Activated effector memory CD4-positive, alpha-beta T cell treated with Interleukin-2 at 50 U/mL for 16 hours (primary cell): ENCODE measurements at regions not wholly inside any gene's neighbourhood (a gene's known extent, or its start where the extent isn't known, plus 50 kb on each side); places are given as distances from the start of the nearest gene placed in this dataset.

Experiments used
- DNase-seq: peaks from one replicate; pipeline ENCODE4 v3.0.0-alpha.2; 2020

DNA sequence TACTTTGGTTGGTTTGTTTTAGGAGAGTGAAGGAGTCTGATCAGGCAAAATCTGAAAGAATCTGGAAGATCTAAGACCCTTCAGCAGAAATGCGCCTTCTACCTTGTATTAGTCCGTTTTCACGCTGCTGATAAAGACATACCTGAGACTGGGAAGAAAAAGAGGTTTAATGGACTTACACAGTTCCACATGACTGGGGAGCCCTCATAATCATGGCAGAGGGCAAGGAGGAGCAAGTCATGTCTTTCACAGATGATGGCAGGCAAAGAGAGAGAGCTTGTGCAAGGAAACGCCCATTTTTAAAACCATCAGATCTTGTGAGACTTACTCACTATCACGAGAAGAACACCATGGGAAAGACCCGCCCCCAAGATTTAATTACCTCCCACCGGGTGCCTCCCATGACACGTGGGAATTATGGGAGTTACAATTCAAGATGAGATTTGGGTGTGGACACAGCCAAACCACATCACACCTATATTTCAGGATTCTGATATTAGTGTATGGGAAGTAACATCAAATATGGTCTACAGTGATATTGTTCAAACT, 99.3 kb downstream of the GLUL start:
- DNase-seq, result no peak

DNA sequence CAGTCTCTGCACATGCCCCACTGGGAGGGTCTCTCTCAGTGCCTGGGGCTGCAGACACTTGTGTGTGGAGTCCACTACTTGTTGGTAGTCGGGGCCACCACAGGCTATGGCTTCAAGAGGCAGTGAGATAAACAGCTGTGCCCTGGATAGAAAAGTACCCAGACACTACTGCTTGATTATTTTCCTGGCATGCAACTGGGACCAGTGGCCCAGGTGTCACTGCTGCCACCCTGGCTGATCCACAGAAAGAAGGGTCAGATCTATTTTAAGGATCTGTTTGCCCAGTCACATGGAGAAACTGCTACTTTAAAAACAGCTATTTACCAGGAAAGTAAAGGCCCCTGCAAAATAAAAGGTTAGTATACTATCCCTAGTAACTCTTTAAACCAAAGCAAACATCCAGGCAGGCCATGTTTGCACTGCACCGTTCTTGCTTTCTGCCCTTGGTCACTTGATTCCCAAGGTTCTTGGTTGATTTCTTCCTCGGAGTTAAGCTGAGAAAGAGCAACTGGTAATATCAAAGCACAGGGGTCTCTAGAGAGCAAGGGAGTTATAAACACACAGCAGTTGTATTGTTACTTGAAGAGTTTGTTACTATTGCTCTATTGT, 99.9 kb downstream of the GLUL start:
- no peak for DNase-seq

- DNase-seq, result no peak
Measured at GRCh38 chr1:182288749-182289604, 102.6 kb downstream of the GLUL start.

- no peak for DNase-seq
Measured at GRCh38 chr1:182286761-182287160, 104.8 kb downstream of the GLUL start.

DNA sequence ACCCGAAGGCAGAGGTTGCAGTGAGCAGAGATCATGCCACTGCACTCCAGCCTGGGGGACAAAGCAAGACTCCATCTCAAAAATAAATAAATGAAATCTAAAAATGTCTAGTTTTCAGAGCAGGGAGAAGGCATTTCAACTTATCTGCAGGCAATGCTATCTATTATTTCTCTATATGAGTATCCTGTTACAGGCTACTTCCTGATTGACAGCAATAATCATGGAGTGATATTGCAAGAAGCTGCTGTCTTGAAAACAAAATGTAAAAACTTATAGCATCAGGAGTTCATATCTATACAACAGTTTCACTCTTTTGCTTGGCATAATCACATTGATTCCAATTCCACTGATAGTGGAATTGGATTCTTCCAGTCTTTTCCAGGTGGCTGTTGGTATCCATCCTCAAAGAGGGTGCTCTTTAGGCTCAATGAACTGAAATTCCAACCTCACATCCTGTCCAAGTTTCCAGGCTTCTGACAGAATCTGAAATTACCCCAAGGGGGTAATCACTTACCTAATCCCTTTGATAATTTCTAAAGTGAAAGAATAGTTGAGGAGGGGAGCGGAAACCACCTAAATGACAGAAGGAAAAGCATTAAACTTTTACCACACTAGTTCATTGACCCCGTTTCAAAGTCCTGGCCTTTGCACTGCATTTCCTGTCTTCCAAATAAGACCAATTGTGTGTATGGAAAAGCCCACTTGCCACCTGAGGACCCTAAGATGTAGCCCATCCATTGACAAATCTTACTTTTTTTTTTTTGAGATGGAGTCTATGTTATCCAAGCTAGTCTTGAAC, 107.6 kb downstream of the GLUL start:
- no peak for DNase-seq

GRCh38 chr1:182281541-182281940, 110.0 kb downstream of the GLUL start:
- no peak for DNase-seq

- DNase-seq, result no peak
Measured at GRCh38 chr1:182280504-182280900, 111.1 kb downstream of the GLUL start.

DNA sequence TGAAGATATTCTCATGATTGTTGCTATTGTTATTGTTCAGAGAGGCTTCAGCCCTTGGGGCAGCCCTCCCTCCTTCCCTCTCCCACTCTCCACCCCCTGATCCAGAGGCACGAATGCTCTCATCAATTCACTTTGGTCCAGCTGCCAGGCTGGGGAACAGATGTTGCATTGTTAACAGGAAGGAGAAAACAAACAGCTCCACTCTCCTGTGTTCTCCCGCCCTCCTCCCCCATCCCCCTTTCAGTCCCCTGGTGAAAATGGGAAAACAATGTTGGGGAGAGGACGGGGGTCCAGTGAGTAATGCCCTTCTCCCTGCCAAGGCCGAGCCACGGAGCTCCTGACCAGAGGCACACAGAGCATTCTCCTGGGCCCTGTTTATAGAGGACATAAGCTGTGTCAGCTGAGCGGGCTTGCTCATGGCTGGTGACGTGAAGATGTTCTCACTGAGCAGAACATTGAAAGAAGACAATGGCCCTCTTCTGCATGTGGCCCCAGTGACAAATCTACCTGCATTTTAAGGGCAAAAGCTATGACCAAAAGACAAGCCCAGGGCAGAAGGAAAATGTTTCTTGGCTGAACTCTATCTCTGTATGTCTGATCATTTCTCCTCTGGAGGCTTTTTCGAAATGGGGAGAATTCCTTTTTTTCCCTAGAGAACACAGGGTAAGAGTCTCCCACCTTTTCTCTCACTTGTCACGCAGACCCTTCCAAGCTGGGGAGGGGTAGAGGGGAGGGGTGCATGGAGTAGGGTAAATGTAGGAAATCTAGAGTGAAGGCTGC, 111.7 kb downstream of the GLUL start:
- no peak for DNase-seq

- DNase-seq, result no peak
Measured at GRCh38 chr1:182279302-182279701, 112.3 kb downstream of the GLUL start.

DNA sequence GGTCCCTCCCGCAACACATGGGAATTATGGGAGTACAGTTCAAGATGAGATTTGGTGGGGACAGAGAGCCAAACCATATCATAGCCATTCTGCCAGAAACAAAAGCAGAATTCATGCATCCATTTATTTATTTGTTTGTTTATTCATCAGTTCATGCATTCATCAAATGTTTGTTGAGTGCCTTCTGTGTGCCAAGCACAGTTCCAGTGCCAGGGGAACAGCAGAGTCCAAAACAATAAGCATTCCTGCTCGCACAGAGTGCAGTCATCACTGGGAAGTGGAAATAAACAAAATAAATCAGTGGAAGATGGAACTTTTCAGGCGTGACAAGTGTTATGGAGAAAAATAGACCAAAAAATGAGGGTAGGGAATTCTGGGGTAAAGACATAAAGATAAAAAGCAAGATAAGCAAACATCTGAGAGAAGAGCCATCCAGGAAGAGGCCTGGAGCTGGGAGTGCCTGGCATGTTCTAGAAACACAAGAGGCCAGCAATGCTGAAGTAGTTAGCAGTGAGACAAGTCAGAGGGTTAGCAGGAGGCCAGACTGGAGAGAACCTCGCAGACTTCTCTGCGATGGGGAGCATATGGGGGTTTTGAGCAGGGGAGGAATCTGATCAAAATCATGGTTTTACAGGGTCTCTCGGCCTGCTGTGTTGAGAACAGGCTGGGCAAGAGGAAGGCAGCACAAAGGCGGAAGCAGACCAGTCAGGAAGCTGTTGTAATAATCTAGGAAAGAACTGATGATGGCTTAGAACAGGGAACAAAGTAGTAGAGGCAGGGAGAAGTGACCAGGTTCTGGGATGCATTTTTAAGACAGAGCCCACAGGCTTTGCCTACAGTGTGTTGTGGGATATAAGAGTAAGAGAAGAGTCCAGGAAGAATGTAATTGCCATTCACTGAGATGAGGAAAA, 113.2 kb downstream of the GLUL start:
- DNase-seq, result no peak

DNA sequence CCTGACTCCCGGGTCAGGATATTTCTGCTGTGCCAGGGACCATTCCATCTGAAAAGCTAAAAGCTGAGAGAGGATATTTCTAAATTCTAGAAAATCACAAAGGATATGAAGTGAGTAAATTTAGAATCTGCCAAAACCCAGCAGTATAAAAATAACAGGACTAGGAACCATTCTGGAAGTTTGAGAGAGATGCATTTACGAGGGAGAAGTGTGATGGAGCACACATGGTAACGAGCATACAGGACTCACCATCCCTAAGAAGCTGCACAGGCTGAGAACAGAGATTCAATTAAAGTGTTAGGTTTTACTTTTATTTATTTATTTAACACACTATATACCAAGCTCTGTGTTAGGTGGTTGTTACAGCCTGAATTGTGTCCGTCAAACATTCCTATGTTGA, 116.3 kb downstream of the GLUL start:
- no peak for DNase-seq

GRCh38 chr1:182274618-182275017, 117.0 kb downstream of the GLUL start:
- no peak for DNase-seq

- no peak for DNase-seq
Measured at GRCh38 chr1:182270731-182271130, 120.9 kb downstream of the GLUL start.

- DNase-seq, result no peak
Measured at GRCh38 chr1:182269097-182269496, 122.5 kb downstream of the GLUL start.

GRCh38 chr1:182268669-182269068, 122.9 kb downstream of the GLUL start:
- no peak for DNase-seq

GRCh38 chr1:182264185-182264584, 127.4 kb downstream of the GLUL start:
- DNase-seq, result no peak

GRCh38 chr1:182263706-182264105, 127.9 kb downstream of the GLUL start:
- DNase-seq, result no peak

GRCh38 chr1:182262425-182262824, 129.2 kb downstream of the GLUL start:
- no peak for DNase-seq

GRCh38 chr1:182261655-182262054, 129.9 kb downstream of the GLUL start:
- DNase-seq, result no peak

- no peak for DNase-seq
Measured at GRCh38 chr1:182260516-182260915, 131.1 kb downstream of the GLUL start.

- DNase-seq, result no peak
Measured at GRCh38 chr1:182259968-182260367, 131.6 kb downstream of the GLUL start.
